IPS-NIHi7 (cell line): ENCODE measurements at regions not wholly inside any gene's neighbourhood (a gene's known extent, or its start where the extent isn't known, plus 50 kb on each side); places are given as distances from the start of the nearest gene placed in this dataset.

Experiments
- DNase-seq: peaks from one replicate; pipeline ENCODE4 v3.0.0; 2012; ENCODE audit warnings: mixed read lengths; ENCODE audit errors: extremely low spot score

DNA sequence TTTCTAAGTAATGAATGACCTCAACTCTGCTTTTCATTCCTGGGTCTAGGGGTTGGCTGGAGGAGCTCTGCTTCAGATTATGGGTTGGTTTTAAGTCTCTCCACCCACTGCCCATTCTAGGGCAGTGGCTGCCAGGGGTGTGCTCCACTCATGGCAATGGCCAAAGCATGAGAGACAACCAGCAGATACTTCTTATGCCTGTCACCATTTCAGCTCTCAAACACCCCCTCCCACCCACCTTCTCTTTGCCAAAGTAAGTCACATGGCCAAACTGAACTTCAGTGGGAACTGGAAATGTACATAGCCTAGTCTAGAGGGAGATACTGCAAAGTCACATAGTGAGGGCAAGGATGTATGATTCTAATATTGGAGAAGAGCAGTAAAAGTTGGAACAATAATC lies 285.3 kb downstream of the RPLP1 start:
- no peak for DNase-seq

DNA sequence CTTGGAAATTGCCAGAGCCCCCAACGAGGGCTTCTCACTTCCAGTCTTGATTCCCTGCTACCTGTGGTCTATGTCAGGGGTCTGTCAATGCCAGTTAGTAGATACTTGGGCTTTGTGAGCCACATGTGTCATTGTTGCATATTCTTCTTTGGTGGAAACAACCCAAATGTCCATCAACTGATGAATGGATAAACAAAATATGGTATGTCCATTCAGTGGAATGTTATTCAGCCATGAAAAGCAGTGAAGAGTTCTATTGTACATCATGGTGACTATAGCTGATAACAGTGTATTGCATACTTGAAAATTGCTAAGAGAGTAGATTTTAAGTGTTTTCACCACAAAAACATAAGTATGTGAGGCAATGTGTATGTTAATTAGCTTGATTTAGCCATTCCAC lies 288.1 kb downstream of the RPLP1 start:
- no peak for DNase-seq

DNA sequence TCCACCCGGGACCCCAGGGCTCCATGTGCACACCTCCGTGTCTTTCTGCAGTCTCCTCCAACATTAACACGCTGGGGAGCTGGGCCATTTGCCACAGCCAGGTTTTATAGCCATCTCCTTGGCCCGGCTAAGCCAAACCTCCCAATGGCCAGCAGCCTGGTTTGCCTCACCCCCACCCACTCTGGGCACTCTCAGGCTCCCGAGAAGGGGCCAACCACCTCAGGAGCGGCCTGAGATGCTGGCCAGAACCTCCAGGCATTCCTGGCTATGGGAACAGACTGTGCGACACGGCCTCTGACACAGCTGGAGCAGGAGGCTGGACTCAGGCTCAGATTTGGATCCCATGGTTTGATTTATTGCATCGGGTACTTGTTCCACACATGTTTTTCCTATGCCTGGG lies 289.7 kb downstream of the RPLP1 start:
- DNase-seq = no peak

DNA sequence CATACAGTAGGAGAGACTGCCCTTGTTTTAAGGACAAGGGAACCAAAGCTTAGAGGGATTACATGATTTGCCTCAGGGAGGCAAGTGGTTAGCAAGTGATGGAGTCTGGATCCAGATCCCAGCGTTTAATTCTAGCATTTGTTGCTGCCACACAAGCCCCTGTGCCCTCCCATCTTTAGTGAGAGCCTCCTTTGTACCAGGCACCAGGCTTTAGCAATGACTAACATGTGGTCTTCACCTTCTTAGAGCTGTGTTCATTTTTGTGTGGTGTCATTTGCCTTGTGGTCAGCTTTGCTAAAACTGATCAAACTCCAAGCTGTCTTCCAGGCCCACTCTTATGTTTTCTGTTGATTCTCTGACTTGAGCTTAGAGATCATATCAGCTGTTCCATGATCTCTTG lies 290.5 kb downstream of the RPLP1 start:
- DNase-seq = no peak

DNA sequence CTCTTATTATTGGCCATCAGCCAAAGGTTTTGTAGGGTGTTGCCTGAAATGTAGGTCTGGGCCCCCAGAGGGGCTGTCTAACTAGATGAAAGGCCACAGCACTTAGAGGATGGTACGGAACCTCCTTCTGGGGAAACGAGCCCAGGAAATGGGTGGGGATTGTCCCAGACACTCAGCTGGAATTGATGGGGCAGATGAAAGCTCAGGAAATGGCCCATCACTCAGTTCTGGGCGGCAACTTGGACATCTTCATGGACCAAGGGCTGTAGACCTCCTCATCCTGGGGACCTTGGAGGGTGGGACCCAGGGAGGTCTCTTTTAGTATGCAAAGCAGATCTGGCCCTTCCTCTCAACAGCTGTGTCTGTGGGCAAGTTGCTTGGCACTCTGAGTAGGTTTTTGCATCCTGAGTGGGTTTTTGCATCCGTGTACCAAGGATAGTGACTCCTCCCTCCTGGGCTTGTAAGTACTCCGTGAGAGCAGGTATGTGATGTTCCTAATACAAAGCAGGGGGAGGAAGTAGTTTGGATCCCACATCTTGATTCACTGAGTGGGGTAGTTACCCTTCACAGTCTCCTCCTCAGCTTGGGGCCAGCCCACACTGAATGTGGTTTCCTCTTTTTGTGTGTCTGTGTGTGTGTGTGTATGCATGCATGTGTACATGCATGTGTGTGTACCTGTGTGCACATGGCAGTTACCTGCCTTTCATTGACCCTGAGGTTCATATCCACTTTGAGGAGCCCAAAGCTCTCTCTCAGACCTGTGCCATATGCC lies 292.0 kb downstream of the RPLP1 start:
- no peak for DNase-seq

DNA sequence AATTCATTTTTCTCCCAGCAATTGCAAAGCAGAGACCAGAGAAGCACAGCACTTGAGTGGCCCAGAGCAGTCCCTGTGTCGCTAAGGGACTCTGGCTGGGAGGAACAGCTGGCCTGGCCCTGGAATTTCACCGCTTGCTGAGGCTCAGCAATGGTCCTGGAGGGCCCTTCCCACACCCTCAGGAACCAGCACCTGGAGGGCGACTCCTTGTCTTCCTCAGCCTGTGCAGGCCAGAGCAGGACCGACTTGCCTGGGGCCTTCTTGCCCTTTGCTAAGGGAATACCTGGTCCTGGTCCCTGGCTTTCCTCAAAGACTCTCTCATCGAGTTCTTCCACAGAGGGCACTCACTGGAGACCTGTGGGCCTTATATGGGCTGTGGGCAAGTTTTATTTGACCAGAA lies 294.6 kb downstream of the RPLP1 start:
- DNase-seq = no peak

DNA sequence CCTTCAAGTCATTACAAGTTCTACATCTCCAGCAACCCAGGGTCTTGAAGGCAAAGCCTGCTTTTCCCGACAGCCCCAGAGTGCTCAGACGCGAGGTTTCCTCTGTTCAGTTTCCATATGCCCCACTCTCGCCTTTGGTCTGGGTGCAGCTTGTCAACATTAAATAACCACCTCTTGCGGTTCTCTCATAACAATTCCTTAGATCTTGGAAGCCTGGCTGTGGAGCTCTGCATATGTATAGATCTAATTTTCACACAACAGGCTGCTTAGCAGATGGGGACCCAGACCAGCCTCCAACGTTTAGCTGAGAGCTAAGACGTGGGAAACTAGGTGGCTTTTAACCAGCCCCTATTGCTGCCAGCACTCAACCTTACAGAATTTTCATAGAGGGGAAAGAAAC lies 295.5 kb downstream of the RPLP1 start:
- DNase-seq = no peak

DNA sequence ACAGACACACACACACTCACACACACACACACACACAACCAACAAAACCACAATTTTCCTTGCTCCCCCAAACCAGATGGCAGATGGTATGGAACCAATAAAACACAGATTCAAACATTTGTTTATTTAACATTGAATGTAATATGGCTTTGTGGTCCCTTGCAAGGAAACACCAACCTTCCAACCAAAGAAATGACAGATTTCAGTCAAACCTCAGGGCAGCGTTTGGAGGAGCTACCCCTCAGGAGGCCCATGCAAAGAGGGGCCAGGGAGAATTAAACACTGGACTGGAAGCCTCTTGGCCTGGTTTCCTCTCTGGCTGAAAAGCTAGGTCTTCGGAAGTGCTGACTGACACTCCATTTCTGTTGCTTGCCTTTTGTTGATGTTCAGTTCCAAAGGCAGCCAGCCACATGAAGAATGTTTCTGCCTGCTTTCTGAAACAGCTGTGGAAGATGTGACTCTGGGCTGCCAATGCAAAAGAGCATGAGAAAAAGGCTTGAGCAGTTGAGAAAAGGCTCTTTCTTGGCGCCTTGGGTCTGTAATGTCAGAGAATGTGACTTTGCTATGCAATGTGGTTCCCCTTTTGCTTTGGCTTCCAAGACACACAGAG lies 296.1 kb downstream of the RPLP1 start:
- no peak for DNase-seq

DNA sequence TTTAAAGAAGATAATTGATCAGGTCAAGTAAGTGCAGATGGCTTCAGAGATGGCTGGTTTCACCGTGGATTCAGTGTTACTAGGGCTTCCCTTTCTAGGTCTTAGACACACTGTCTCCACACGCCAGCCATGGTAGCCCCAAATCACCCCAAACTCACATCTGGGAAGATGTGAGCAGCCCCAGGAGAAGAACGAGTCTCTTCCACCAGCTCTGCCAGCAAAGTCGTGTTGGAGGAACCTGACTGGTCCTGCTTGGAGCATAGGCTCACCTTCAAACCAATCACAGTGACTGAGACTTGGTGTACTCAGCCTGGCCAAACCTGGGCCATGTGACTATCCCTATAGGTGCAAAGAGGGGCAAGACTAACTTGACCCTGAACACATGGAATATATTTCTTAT lies 296.7 kb downstream of the RPLP1 start:
- DNase-seq = no peak

DNA sequence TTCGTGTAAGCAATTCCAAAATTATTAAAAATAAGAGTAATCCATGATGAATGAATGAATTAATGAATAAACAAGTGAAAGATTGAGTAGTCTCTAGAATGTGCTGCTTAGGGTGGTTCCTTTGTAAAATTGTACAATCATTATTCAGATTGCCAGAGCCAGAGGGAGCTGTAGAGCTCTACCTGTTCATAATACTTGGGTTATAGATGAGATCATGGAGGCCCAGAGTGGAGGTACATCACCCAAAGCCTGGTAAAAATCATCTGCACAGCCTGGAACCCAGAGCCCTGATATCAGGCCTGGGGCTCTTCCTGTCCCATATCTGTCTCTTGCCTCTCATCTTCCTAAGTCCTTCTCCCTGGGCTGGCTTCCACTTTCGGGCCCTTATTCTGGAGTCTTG lies 297.2 kb downstream of the RPLP1 start:
- DNase-seq = no peak

DNA sequence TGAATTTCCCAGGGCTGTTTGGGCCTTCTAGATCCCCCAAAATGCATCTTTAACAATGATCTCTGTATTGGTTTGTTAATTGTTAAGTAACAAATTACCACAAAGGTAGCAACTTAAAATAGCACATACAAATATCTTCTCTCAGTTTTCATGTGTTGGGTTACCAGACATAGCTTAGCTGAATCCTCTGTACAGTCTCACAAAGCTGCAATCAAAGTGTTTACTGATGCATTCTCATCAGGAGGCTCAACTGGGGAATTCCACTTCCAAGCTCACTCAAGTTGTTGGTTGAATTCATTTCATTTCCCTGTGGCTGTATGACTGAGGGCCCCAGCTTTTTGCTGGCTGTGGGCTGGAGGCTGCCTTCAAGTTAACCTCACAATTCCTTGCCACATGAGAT lies 297.6 kb downstream of the RPLP1 start:
- DNase-seq = no peak

DNA sequence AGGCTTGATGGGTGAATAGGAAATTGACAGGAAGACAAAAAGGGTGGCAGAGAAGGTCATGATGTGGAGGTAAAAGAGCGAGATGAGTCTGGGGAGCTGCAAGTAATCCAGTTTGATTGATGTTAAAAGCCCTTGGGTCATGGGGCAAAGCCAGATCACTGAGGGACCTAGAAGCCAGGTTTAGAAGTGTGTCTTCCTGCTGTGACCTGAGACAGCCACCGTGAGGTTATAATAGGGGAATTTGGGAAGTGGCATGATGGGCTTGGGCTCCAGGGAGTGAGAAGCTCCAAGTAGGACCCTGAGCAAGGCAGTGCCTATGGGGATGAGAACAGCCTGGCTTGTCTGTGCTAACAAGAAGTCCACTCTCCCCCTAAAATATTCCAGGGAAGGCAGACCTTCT lies 298.5 kb downstream of the RPLP1 start:
- no peak for DNase-seq

DNA sequence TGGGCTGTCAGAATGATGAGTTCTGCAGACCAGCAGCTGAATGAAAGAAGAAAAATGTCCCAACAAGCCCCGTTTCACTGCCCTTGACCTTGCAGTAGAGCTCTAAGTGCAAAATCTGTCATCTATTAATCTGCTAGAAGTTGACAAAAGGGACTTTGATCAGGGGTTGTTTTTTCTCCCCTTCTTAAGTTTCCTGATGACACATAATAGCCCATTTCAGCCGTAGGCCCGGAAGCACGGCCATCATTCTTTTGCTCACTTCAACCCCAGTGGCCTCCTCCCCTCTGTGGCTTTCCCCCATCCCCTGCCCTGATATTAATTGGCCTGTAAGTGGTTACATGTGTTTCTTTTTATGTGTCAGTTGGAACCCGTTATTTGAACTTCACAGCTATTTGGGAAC lies 298.9 kb downstream of the RPLP1 start:
- DNase-seq = no peak

DNA sequence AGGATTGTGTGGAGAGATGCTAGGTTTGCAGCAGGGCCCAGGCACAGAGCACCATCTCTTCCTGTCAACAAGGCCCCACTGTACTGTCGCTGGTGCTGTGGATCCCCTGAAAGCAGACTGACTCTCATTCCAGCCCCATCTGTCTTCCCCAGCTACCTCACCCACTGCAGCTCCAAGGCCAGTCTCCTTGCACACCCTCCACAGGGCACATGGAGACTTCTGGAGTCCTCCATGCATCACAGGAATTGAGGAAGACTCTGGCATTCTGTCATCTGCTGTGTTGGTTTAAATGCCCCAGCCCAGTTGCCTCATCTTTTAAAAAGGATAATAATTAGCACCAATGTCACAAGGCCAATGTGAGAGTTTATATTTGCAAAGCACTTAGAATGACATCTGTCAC lies 301.2 kb downstream of the RPLP1 start:
- no peak for DNase-seq

DNA sequence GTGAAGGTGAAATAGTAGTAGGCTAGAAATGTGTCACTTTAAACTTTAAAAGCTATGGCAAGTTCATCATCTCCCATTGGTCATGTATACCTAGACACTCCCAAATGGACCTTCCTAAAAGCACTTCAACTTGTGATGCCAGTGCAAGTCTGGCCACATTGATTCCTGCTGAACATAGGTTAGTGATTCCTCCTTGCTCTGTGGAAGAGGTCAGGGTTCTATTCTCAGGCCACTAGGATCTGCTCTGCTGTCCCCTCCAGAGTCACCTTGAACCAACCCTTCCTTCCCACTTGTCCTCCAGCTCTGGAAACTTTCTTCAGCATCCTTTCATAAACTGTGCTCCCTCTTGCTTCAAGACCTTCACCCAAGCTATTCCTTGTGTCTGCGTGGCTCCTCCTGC lies 301.7 kb downstream of the RPLP1 start:
- no peak for DNase-seq

DNA sequence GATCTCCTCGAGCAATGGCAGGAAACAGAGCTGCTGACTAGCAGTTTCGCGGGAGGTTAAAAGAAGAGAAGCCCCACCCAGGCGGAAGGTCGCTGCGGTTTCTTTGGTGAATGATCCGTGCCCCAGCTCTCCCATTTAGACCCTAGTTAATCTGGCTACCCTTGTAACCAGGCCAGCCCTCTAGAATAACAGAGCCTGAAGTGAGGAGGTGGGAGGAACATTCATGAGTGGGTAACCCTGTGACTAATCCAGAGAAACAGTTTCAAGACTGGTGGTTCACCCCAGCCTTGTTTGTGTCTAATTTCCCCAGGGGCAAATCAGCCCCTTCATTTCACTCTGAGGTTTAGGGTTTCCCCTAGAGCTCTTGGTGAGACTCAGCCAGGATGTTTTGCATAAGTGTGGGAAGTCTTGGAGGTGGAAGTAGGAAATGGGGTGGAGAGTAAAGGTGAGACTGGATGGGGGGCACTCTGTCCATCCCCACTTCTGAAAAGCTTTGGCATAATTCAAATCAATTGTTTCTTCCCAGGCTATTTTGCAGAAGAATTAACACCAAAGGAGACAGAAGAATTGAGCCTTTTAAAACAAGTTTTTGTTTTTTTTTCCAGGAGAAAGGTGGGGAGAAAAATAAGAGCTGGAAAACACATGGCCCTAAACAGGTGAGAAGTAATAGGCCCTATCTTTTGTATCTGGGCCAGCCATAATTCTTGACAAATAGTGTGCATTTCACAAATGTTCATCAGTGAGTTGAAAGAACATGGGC lies 303.1 kb downstream of the RPLP1 start:
- DNase-seq = peak; percentile 49

DNA sequence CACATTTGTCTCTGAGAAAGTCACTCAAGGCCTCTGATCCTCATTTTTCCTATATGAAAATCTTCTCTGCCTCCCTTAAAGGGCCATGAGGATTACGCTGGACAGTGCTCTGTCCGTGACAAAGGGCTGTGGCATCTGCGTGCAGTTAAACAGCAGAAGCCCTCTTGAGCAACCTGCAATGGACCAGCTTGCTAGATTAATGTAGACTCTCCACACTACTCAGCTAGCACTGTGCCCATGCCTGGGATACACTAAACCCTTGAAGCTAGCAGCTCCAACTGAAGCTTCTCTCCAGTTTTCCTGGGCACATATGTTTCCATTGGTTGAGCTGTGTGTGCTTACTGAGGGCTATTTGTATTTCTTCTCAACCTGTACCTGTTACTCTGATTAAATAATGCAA lies 303.8 kb downstream of the RPLP1 start:
- DNase-seq = no peak

DNA sequence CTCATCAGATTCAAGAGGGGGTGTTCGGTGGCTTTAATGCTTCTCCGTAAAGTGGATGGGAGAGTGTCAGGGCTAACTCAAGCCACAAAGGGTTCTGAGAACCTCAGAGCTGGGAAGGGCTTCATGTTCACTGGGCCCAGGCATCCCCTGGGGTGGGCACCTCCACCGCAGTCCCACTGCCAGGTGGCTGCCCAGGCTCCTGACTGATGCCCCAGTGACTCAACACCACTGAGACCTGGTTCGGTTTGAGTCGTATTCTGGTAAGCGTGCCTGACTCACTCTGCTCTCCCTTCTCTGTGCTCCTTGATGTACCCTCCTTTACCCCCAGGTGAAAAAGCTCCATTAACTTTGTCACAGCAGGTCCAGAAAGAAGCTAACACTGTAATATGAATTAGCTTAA lies 304.6 kb downstream of the RPLP1 start:
- DNase-seq = no peak

DNA sequence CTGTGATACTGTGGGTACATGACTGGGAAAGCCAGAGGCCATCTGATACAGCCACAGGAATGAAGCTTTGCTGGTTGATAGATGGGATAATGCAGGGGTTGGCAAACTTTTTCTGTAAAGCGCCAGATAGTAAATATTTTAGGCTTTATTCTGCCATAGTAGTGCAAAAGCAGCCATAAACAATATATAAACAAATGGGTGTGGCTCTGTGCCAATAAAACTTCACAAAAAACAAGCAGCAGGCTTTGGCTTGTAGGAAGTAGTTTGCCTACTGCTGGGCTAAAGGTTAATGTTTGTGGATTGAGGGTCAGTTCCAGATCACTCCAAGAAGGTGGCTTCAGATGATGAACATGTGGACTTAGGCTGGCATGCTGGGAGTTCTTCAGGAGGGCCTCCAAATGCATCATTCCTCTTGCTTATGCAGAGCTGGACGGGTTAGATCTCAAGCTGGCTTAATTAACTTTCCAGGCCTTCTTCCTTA lies 305.7 kb downstream of the RPLP1 start:
- DNase-seq = no peak

DNA sequence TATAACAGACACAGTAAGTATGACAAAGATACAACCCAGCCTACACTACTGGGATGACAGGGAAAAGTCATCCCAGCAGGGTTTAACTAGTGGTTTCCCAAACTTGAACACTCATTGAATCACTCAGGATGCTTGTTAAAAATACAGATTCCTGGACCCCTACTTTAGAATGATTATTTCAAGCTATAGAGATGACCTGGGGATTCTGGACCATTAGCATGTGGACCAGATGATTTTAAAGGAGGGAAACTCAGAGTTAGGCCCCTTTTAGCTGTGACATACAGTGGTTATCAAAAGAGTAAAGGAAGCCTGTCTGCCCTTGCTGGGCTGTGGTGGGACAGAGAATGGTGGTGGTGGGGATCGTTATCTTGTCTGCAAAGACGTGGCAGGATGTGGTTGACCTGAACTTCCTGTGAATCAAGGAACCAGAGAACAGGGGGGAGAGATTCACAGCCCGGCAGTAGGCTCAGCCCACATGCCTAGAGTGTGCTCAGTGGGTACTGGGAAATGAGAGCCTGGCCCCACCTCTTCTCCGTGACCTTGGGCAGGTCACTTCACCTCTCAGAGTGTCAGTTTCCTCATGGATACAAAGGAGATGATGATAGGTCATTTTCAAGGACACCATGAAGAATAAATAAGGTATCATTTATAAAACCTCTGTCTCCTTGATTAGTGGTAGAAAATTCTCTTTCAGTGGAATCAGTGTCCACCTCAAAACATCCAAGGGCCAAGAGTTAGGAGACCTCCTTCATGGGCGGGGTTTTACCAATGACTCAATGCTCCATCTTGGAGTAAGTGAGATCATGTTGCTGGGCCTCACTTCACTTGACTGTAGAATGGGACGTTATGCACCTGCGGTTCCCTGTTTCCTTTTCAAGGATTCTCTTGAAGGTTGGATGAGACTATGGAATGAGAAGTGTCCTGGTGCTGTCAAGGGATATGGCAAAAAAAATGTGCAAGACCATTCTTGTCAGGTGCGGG lies 306.5 kb downstream of the RPLP1 start:
- DNase-seq = no peak

DNA sequence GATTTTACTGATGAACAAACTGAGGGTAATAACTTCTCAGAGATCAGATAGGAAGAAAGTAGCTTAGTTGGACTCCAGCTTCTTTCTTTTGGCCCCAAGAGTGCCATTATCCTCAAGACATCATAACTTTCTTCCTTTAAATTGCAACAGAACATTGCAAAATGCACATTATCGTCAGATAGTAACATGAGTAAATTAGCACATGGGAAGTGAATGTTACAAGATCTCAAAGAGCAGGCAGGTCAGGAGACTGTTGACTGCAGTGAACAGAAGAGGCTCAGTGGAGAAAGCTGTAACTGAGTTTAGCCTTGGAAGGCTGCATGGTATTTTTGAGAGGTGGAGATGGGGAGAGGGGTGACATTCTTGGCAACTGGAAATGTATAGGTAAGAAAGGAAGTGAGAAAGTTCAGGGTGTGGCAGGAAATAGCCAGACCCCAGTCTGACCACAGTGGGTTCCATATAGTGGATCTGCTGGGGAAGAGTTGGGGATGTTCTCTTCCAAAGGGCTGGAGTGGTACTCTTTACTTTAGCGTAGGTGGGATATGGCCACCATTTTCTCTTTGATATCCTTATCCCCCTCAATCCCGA lies 307.7 kb downstream of the RPLP1 start:
- DNase-seq = no peak
